T-helper 17 cell (primary cell): ENCODE measurements at regions not wholly inside any gene's neighbourhood (a gene's known extent, or its start where the extent isn't known, plus 50 kb on each side); places are given as distances from the start of the nearest gene placed in this dataset.
"Not testable (repeated sequence)": the region's sequence is repeated elsewhere in the genome, so short reads cannot be mapped to it uniquely, and the experiment has no call there.

ENCODE experiments used
- ATAC-seq: fragments of 150-1000 bp; cut with Tn5 transposase; 2 replicates; pipeline ENCODE4 v1.10.0; 2021; ENCODE audit warnings: mild to moderate bottlenecking, moderate library complexity
- DNase-seq, 3 donors: peaks; one replicate each; pipeline versions ENCODE4 v3.0.0 to v3.0.0-alpha.2; 2020 to 2021
- H3K9me3 ChIP-seq: one replicate; pipeline ENCODE4 v1.7.0; 2013; ENCODE audit warnings: low read length, mild to moderate bottlenecking; ENCODE audit not compliant: control insufficient read depth, poor library complexity, severe bottlenecking
- H3K27ac Mint-ChIP-seq: one replicate; pipeline ENCODE4 v1.8.0; 2022; ENCODE audit warnings: mild to moderate bottlenecking, moderate library complexity, mixed read lengths
- H3K27me3 Mint-ChIP-seq: one replicate; pipeline ENCODE4 v1.8.0; 2022; ENCODE audit warnings: mixed read lengths
- H3K36me3 Mint-ChIP-seq: one replicate; pipeline ENCODE4 v1.8.0; 2022; ENCODE audit warnings: low read depth, mixed read lengths
- H3K4me1 Mint-ChIP-seq: one replicate; pipeline ENCODE4 v1.8.0; 2022; ENCODE audit warnings: mild to moderate bottlenecking, mixed read lengths
- H3K4me3 Mint-ChIP-seq: one replicate; pipeline ENCODE4 v1.8.0; 2022; ENCODE audit warnings: mild to moderate bottlenecking, moderate library complexity, mixed read lengths

GRCh38 chr15:34493001-34493400 is 55.4 kb upstream of the GOLGA8A start:
- H3K36me3 Mint-ChIP-seq = no peaks in the 10 kb centered on the region
- H3K27ac Mint-ChIP-seq = no peak overlapping the region
- H3K4me3 Mint-ChIP-seq = no peak overlapping the region
- peaks cover 2% of the 10 kb centered on the region for H3K4me1 Mint-ChIP-seq
- no peak for DNase-seq
- peaks cover 64% of the 10 kb centered on the region for H3K27me3 Mint-ChIP-seq
- ATAC-seq = no peak
- peaks cover 7% of the 10 kb centered on the region for H3K9me3 ChIP-seq

- not testable (repeated sequence) for ATAC-seq, H3K4me3 Mint-ChIP-seq
Measured at GRCh38 chr15:34491488-34491887, 53.9 kb upstream of the GOLGA8A start.

GRCh38 chr15:34490417-34491193 is 53.0 kb upstream of the GOLGA8A start:
- H3K4me3 Mint-ChIP-seq = no peak overlapping the region
- ATAC-seq = no peak
- H3K27me3 Mint-ChIP-seq = peaks cover 49% of the 10 kb centered on the region
- no peak overlapping the region for H3K27ac Mint-ChIP-seq
- no peak for DNase-seq
- peaks cover 2% of the 10 kb centered on the region for H3K4me1 Mint-ChIP-seq
- H3K9me3 ChIP-seq = peaks cover 7% of the 10 kb centered on the region
- no peaks in the 10 kb centered on the region for H3K36me3 Mint-ChIP-seq

More at GRCh38 chr15:34491488-34491887, 53.9 kb upstream of the GOLGA8A start:
- H3K27me3 Mint-ChIP-seq = peaks cover 54% of the 10 kb centered on the region
- not testable (repeated sequence) for H3K9me3 ChIP-seq, H3K4me1 Mint-ChIP-seq, DNase-seq, H3K27ac Mint-ChIP-seq, H3K36me3 Mint-ChIP-seq

GRCh38 chr15:34488973-34489959 is 51.7 kb upstream of the GOLGA8A start:
- not testable (repeated sequence) for H3K9me3 ChIP-seq, DNase-seq, ATAC-seq, H3K36me3 Mint-ChIP-seq, H3K4me1 Mint-ChIP-seq, H3K4me3 Mint-ChIP-seq, H3K27ac Mint-ChIP-seq
- peaks cover 52% of the 10 kb centered on the region for H3K27me3 Mint-ChIP-seq
